Activated CD4-positive, CD25-positive, alpha-beta regulatory T cell treated with anti-CD3 and anti-CD28 coated beads, Interleukin-2, amount 50 U/mL, for 24 hours (primary cell): ENCODE measurements at regions not wholly inside any gene's neighbourhood (a gene's known extent, or its start where the extent isn't known, plus 50 kb on each side); places are given as distances from the start of the nearest gene placed in this dataset.

Experiments
- ATAC-seq, 2 donors: fragments of 150-1000 bp; cut with Tn5 transposase; one replicate each; pipeline ENCODE4 v1.10.0; 2021; ENCODE audit warnings: mild to moderate bottlenecking in 1 of 2, moderate library complexity in 1 of 2

GRCh38 chr10:3853016-3853415 lies 68.0 kb upstream of the KLF6 start:
- no peak for ATAC-seq

- peak; percentile 90 to 93 for ATAC-seq
These were observed 67.3 kb upstream of the KLF6 start for GRCh38 chr10:3852147-3852904.

GRCh38 chr10:3850999-3851937 lies 66.3 kb upstream of the KLF6 start:
- no peak for ATAC-seq

- peak; percentile 22 to 42 for ATAC-seq
These were observed 64.0 kb upstream of the KLF6 start for GRCh38 chr10:3848775-3849635.

GRCh38 chr10:3848005-3848774 lies 63.2 kb upstream of the KLF6 start:
- ATAC-seq, result peak in 1 of 2 donors; percentile 5

- ATAC-seq, result no peak
These were observed 61.7 kb upstream of the KLF6 start for GRCh38 chr10:3846736-3847135.

GRCh38 chr10:3844491-3845025 lies 59.5 kb upstream of the KLF6 start:
- ATAC-seq, result no peak

GRCh38 chr10:3838460-3839437 lies 53.7 kb upstream of the KLF6 start:
- ATAC-seq, result no peak

- ATAC-seq, result no peak
These were observed 52.8 kb upstream of the KLF6 start for GRCh38 chr10:3837647-3838459.

- ATAC-seq, result peak; percentile 86
These were observed 51.3 kb upstream of the KLF6 start for GRCh38 chr10:3836222-3836820.

- ATAC-seq, result peak; percentile 18 to 30
These were observed 50.8 kb upstream of the KLF6 start for GRCh38 chr10:3835770-3836169.

GRCh38 chr10:3834947-3835346 lies 49.9 kb upstream of the KLF6 start:
- no peak for ATAC-seq
